AG20443 (cell line): ENCODE measurements at regions not wholly inside any gene's neighbourhood (a gene's known extent, or its start where the extent isn't known, plus 50 kb on each side); places are given as distances from the start of the nearest gene placed in this dataset.
A peak's percentile ranks its signal among the peaks of the same experiment; 100 is the strongest.
"Not testable (repeated sequence)": the region's sequence is repeated elsewhere in the genome, so short reads cannot be mapped to it uniquely, and the experiment has no call there.

Experiments used
- DNase-seq: peaks from one replicate; pipeline ENCODE4 v3.0.0; 2012; ENCODE audit warnings: low spot score, mixed read lengths

GRCh38 chr3:125822175-125822574, 146.8 kb upstream of the ROPN1B start:
- peak; percentile 5 for DNase-seq

DNA sequence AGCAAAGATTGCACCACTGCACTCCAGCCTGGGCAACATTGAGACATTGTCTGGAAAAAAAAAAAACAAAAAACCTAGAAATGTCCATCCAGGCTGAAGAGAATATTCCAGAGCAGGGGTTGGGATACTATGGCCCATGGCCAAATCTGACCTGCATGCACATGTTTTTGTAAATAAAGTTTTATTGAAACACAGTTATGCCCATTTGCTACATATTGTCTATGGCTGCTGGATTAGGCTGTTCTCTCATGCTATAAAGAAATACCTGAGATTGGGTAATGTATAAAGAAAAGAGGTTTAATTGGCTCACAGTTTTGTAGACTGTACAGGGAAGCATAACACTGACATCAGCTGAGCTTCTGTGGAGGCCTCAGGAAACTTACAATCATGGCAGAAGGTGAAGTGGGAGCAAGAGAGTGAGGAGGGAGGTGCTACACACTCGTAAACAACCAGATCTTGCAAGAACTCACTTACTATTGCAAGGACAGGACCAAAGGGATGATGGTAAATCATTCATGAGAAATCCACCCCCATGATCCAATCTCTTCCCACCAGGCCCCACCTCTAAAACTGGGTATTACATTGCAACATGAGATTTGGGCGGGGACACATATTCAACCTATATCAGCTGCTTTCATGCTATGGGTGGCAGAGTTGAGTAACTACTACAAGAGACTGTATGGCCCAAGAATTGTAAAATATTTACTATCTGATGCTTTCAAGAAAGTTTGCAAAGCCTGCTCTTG, 137.8 kb upstream of the ROPN1B start:
- DNase-seq, result not testable (repeated sequence)

DNA sequence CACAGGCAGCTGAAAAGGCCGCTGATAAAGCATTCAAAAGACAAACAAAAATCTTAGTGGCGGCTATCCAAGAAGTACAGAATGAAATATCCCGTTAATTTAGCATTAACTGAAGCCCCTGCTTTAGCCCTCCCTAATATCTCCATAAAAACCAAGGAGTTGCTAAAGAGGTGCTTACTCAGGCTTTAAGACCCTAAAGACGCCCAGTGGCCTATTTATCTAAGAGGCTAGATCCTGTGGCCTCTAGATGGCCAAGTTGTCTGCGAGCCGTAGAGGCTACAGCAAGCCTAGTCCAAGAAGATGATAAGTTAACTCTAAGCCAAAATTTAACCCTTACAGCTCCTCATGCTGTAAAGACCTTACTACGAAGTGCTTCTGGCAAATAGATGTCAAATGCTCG, 133.4 kb upstream of the ROPN1B start:
- not testable (repeated sequence) for DNase-seq

- DNase-seq, result not testable (repeated sequence)
Observed at GRCh38 chr3:125836011-125836551, 132.9 kb upstream of the ROPN1B start.

DNA sequence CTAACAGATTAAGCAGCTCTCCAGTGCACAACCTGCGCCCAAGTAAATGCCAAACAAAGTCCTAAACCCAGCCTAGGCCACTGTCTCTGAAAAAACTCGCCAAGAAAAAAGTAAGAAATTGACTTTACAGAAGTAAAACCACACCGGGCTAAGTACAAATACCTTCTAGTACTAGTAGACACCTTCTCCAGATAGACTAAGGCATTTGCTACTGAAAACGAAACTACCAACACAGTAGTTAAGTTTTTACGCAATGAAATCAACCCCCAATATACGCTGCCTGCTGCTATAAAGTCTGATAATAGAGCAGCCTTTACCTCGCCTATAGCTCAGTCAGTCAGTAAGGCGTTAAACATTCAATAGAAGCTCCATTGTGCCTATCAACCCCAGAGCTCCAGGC, 132.2 kb upstream of the ROPN1B start:
- not testable (repeated sequence) for DNase-seq

- DNase-seq, result not testable (repeated sequence)
Observed at GRCh38 chr3:125838857-125839256, 130.1 kb upstream of the ROPN1B start.

DNA sequence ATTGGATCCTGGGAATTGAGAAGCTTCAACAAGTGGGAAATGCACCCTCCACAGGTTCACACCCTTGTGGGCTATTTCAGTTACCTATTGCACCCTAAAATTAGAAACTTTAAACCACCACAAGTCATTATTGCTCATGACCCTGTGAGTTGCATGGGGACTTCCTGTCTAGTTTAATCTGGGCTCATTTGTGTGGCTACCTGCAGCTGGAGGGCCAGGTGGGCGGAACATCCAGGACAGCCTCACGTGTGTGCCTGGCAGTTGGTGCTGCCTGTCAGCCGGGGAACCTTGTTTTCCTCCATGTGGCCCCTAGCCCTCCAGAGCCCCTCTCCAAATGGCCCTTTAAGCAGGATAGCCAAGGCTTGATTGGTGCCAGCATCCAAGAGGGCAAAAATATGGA, 128.5 kb upstream of the ROPN1B start:
- DNase-seq, result not testable (repeated sequence)

- peak; percentile 7 for DNase-seq
Observed at GRCh38 chr3:125847966-125848365, 121.0 kb upstream of the ROPN1B start.

- not testable (repeated sequence) for DNase-seq
Observed at GRCh38 chr3:125855006-125855405, 114.0 kb upstream of the ROPN1B start.

DNA sequence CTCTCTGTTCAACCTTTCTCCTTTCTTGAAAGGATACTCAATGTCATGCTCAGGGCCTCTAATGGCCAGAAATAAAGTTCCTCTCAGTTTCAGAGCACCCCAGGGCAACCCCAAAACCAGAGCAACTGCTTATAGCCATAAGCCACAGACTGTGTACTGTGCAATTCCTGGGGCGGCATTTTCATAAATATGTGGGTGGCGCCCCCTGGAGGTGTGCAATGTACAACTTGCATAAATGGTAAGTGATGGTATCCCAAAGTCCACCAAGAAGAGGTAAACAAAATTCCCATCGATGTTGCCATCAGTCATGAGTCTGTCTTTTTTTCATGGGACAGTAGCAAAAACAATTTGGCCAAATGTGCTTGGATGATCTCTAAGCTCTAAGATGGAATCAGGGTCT, 108.4 kb upstream of the ROPN1B start:
- DNase-seq, result not testable (repeated sequence)

DNA sequence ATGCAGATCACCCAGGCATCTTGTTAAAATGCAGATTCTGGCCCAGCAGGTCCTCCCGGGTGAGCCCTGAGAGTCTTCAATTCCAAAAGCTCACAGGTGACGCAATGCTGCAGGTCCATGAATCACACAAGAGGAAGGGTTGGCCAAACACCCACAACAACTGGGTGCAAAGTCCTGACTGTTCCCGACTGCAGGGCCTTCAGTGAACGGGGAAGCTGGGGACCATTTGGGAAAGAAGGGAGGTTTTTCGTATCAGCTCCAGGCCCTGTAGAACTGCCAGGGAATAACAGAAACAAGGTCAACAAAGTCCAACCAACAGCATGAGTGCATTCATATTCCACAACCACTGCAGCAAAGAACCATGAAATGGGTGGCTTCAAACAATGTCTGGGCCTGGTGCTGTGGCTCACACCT, 106.1 kb upstream of the ROPN1B start:
- not testable (repeated sequence) for DNase-seq

DNA sequence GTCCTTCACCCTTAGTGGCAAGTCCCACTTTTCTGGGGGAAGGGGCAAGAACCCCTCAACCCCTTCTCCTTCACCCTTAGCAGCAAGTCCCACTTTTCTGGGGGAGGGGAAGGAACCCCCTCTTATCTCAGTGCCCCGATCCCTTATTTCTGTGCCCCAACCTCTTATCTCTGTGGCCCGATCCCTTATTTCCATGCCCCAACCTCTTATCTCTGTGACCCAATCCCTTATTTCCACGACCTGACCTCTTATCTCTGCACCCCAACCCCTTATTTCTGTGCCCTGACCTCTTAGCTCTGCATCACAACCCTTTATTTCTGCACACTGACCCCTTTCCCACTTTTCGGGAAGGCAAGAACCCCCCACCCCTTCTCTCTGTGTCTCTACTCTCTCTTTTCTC, 104.4 kb upstream of the ROPN1B start:
- DNase-seq, result not testable (repeated sequence)

GRCh38 chr3:125886006-125886405, 83.0 kb upstream of the ROPN1B start:
- peak; percentile 47 for DNase-seq

DNA sequence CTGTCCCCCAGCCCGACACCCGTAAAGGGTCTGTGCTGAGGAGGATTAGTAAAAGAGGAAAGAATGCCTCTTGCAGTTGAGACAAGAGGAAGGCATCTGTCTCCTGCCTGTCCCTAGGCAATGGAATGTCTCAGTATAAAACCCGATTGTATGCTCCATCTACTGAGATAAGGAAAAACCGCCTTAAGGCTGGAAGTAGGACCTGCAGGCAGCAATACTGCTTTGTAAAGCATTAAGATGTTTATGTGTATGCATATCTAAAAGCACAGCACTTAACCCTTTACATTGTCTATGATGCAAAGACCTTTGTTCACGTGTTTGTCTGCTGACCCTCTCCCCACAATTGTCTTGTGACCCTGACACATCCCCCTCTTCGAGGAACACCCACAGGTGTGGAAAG, 69.8 kb upstream of the ROPN1B start:
- DNase-seq, result not testable (repeated sequence)

DNA sequence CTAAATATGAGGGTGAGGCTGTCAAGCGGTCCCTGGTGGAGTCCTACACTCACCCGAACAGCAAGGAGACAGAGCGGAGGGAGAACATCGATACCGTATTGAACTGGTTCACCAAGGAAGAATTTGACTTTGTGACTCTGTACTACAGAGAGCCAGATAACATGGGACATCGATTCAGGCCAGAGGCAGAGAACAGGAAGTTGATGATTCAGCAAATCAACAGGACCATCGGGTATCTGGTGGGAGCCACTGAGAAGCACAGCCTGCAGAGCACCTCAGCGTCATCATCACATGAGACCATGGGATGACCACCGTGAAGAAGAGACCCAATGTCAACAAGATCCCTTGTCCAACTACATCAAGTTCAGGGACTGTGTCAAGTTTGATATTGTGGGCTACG, 67.5 kb upstream of the ROPN1B start:
- DNase-seq, result not testable (repeated sequence)

DNA sequence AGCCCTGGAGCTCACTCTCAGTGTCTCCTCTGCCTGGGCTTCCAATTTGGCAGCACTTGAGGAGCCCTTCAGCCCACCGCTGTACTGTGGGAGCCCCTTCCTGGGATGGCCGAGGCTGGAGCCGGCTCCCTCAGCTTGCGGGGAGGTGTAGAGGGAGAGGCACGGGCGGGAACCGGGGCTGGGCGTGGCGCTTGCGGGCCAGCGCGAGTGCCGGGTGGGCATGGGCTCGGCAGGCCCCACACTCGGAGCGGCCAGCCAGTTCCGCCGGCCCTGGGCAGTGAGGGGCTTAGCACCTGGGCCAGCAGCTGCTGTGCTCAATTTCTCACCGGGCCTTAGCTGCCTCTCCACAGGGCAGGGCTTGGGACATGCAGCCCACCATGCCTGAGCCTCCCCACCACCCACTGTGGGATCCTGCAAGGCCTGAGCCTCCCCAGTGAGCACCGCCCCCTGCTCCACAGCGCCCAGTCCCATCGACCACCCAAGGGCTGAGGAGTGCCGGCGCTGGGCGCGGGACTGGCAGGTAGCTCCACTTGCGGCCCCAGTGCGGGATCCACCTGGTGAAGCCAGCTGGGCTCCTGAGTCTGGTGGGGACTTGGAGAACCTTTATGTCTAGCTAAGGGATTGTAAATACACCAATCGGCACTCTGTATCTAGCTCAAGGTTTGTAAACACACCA, 65.1 kb upstream of the ROPN1B start:
- DNase-seq, result not testable (repeated sequence)

DNA sequence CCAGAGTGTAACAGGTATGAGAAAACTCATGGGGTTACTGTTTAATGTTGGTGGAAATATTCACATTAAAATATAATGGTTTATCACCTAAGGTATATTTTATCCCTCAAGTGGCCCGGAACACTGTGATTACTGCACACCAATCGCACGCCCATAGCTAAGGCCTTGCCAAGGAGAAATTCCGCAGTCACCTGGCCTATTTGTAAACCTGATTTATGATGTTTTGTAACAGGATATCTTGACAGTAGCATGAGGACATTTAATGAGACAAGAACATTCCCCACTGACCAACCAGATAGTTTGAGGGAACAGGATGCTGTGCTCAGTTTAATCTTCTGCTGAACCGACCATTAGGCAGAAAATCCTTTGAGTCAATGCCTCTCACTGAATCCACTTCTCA, 61.7 kb upstream of the ROPN1B start:
- DNase-seq, result not testable (repeated sequence)

DNA sequence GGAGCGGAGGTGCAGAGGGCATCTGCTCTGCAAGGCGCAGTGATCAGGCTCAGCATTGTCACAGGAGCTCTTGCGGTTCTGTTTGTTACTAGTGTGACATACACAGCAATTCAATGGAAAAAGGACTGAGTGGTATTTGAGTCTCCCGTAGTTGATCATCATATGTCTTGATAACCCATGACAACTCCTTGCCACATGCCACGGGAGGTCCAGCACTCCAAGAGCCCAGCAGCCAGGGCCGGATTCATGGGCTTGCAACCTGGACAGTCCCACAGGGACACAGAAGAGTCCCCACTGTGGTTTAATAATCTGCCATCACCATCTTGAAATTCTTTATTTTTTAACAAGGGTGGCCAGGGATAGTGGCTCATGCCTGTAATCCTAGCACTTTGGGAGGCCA, 58.1 kb upstream of the ROPN1B start:
- DNase-seq, result not testable (repeated sequence)

DNA sequence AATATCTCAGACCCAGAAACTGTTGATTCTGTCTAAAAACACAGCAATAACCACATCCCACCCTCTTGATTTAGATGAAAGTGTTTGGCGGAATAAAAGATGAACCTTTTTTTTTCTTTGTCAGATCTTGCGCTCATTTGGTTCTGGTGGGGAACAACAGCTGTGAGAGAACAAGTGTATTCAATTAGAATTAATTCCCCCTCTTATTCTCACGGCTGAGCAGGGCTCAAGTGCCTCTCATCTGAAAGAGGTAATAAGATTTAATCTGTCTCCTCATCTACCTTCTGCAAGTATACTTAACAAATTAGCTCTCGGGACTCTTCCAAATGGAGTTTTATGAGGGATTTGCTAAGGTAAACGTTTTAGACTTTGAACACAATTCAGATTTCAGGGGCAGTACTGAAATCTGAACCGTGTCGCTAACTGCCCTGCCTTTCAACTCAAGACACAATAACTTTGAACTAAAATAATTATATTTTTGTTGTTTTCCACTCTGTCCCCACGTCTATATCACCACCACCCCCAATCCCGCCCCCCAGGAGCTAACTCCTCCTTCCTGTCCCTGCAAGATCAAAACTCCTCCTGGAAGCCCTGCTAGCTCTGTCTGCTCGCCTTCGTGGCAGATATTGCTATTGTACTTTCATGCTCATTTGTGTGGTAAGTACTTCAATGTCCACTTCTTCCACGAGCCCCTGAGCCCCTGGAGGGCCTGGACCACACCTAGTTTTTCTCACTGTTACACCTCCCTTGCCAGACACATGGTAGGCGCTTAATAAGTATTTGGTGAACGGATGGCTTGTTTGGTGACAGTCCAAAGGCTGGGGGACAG, 54.2 kb upstream of the ROPN1B start:
- not testable (repeated sequence) for DNase-seq

DNA sequence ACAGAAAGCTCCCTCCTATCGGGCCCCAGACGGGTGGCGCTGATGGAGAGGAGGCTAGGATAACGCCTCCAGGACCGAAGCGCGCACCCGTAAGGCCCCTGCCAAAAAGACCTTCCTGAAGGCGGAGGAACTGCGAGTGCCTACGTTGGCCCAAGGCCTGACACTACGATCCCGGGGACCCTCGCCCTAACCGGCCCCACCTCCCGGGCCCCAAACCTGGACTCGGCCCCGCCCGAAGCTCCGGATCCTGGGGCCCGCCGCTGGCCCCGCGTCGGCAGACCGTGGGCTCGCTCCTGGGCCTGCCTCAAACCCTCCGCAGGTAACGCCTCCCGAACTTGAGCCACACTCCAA, 53.6 kb upstream of the ROPN1B start:
- DNase-seq, result not testable (repeated sequence)

DNA sequence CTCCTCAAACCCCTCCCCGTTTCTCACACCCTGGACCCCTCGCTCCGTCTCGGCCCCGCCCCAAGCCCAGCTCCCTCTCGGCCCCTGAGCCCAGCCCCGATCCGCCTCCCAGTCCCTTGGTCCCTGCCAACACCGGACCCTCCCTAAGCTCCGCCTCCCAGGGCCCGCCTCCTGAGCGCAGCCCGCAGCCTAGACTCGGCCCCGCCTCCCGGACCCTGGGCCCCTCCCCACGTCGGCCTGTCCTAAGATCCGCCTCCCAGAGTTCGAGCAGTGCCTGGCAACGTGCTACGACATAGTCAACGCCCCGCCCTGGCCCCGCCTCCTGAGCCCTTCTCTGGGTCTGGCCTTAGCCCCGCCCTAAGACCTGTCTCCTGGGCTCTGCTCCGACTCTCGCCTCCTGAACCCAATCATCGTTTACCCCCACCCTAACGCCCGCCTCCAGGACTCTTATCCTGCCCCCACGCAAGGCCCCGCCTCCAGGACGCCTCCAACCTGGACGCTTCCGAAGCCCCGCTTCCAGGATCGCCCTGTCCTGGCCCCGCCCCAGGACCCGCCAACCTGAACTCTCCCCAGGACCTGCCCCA, 53.1 kb upstream of the ROPN1B start:
- peak; percentile 83 for DNase-seq

DNA sequence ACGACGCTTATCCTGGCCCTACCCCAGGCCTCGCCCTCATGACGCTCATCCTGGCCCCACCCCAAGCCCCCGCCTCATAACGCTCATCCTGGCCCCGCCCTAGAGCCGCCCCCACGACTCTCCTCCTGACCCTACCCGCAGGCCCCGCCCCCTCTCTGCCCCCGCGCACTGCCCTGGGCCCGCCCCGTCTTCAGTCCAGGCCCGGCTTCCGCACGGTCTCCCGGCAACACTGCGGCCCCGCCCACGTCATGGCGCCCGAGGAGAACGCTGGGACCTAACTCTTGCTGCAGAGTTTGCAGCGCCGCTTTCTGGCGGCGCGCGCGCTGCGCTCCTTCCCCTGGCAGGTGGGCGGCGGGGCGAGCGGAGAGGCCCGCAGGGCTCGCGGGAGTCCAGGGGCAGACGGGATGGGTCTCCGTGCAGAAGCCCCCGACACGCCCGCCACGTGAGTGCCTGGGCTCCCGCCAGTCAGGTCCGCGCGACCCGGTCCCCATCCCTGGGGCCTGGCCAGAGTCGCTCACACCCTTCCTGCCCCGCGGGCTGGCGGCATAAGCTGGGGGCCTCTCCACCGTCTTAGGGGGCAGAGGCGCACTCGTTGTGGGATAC, 52.5 kb upstream of the ROPN1B start:
- peak; percentile 93 for DNase-seq
